GM21381 (cell line): ENCODE measurements at regions not wholly inside any gene's neighbourhood (a gene's known extent, or its start where the extent isn't known, plus 50 kb on each side); places are given as distances from the start of the nearest gene placed in this dataset.

Experiments used
- ATAC-seq: cut with Tn5 transposase; IDR thresholded peaks from one replicate; pipeline ENCODE4 v1.9.1; 2021; ENCODE audit warnings: mild to moderate bottlenecking, moderate library complexity; ENCODE audit not compliant: unreplicated experiment

DNA sequence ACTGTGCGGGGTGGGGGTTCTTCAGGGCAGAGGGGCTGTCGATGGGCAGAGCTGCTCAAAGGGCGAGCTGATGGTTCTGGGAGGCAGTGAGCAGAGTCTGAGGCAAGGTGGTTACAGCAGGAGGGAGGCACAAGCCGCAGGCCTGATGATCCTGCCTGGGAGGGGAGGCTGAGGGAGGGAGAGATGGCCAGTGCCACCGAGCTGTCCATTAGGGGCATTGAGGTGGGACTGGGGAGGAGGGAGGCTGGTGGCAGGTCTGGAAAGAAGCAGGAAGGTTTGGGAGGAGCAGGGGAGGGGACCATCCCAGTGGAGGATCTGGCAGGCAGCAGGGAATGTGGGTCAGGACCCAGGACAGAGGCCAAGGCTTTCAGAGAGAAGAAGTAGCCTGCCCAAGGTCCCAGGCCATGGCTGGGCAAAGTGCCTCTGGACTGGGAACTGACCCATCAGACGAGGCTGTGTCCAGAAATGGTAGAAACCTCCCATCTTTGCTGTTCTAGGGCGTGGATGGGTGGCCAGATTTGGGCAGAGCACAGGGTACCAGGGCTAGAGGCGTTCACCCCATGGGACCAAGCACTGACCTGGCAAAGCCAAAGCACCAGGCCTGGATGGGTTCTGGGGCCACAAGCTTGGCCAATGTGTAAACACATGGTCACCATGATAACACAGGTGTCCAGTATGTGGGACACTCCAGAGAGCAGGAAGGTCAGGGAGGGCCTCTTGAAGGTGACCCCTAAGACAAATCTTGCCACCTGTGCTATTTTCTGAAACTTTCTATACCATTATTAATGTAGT, 55.5 kb downstream of the INHBB start:
- ATAC-seq, result no peak

DNA sequence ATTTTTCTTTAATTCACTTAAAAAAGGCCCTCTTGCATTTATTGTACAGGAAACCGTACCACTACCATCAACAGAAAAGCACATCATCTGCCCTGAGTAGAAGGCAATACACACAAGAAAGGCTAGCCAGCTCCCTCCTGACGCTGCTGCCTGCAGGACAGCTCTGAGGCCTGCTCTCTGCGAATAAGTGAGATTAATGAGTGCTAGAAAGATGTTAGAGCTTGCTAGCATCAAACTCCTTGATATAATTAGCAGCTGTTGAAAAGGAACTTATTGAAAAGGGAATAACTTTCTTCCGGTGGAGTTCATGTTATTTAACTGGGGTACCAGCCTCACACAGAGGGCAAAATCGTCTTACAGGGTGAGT, 56.1 kb downstream of the INHBB start:
- ATAC-seq, result no peak

DNA sequence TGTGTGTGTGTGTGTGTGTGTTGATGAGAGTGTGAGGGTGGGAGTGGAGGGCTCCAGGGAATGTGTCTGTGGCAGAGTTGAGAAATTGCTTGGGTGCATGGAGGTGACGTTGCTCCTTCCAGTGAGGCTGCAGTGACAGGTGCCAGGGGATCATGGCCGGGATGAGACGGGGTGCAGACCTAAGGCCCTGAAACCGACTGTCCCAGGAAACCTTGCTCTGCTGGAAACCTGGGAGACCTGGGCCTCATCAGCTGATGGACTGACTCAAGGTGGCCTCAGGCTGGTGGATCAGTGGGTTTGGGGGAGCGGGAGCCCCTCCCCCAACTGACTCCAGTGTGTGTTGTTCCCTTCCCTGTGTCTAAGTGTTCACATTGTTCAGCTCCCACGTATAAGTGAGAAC, 56.6 kb downstream of the INHBB start:
- ATAC-seq, result no peak

DNA sequence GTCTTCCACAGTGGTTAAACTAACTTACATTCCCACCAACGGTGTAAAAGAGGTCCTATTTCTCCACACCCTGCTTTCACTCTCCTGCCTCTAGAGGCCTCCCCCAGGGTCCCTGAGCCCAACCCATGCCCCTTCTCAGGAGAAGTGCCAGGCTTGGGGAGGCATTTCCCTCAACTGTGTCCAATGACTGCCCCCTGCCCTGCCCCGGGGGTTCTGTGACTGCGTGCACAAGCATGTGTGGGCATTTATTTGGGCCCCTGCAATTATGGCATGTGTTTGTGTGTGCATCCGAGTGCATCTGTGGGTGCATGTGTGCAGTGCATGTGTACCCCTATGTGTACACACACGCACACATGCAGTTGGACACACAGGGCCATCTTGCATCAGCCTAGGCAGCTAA, 57.3 kb downstream of the INHBB start:
- ATAC-seq, result no peak

DNA sequence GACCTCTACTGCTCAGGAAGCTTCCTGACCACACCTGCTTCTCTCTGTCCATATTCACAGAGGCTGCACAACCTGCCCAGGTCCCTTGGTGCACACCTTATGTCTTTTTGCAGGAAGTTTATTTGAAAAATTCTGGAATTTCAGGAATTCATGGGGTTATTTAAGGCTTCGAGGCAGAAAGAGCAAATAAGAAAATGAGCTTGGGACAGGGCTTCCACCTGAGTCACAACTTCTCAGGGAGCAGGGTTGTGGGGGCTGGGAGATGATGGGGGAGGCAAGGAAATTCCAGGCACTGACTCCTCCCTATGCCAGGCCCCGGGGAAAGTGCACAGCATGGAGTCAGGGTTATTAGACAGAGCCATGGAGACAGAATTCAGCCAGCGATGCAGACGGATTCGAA, 57.7 kb downstream of the INHBB start:
- ATAC-seq, result no peak

DNA sequence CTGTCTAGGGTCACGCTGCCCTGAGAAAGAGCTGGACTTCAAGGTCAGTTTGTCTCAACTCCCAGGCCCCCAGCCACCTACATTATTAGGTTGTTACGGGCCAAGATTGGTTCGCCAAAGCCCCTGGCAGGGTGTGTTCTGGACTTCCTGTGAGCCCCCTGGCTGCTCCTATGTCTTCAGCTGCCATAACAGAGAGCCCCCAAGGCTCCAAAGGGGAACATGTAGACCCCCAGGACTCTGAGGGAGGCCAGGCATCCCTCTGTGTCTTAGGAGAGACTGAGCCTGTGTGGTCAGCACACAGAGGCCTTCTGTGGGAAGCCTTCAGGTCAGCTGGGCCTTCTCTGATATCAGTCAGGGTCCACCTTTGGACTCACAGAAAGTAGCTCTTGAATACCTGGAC, 58.3 kb downstream of the INHBB start:
- ATAC-seq, result no peak

DNA sequence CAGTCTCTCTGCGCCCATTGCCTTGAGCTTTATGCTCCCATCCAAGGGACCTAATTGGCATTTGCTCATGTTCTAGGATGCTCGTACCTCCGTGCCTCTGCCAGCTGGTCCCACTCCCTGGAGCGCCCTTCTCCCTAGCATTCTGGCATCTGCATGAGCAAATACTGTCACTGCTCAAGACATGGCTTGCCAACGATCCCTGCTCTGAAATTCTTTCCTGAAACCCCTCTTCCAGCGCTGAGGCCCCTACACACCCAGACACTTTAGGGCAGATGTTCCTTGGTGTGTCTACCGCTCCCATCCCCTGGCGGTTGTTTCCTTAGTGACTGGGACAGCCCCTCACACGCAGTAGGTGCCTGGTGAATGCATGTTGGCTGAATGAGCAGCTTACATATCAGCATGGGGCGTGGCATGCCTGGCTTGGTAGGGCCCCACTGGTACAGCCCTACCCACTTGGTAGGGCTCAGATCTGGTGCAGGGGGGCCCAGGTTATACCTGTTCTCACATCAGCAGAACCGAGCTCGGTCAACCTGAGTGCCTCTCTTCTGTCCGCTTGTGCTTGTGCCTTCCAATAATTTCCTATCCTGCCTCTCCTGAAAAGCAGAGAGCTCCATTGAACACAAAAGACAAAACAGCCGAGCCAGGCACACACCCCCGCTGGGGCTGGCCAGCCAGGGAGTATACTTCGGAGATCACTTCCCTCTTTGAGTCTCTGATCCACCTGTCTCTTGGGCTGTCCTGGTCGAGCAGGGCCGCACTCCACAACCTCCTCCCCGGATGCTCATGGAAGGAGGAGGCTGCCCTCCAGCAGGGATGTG, 59.2 kb downstream of the INHBB start:
- no peak for ATAC-seq

DNA sequence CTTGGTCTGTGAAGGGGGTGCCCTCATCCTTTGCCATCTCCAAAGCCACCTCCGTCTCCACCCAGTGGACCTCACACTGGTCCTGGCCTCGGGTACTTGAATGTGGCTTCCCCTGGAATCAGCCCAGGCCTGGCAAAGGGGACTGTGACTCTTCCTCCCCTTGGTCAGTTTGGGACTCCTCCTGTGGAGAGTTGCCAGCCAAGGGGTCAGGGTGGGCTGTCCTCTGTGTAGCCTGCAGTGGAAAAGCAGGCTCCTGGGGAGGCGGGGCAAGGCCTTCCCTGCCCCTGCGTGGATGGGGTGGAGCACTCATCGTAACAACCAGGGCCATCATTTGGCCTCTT, 59.8 kb downstream of the INHBB start:
- ATAC-seq, result no peak

DNA sequence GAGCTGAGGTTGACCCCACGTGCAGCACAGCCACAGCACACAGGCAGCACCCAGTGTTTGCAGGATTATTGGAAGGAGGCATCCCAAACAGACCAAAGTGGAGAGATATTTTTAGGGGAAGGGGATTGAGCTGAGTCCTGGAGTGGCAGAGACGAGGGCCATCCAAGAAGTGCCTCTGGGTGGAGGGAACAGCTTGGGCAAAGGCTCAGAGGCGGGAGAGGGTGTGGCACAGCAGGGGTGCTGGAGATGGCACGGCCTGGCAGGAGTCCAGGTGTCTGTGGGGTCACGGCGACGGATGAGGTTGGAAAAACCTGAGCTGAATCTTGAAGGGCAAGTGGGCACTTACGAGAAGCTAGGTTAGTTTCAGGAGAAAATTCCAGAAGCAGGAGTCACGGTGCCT, 60.6 kb downstream of the INHBB start:
- no peak for ATAC-seq

DNA sequence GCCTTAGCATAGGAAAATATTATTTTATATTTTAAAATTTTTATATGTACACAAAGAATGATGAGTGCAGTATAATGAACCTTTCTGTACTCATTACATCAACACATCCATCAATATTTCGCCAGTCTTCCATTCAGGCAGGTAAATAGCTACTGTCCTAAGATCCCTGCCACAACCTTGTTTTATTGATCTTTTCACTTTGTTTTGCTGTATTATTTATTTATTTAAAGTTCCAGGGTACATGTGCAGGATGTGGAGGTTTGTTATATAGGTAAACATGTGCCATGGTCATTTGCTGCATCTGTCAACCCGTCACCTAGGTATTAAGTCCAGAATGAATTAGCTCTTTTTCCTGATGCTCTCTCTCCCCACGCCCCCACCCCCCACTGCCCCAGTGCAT, 64.6 kb downstream of the INHBB start:
- ATAC-seq, result no peak

DNA sequence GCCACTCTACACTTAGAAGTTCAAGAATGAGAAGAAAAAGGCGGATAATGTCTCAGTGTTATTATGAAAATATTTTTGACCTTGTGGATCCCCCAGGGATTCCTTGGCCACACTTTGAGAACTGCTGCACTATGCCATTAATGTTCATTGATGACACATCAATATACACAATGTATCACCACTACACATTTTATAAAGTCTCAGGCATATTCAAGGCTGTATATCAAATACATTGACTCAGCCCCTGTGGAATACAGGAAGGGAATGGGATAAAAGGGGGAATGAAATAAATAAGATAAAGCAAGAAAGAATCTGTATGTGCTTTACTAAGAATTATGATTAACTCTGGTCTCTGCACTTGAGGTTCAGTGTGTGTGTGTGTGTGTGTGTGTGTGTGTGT, 69.1 kb downstream of the INHBB start:
- ATAC-seq, result no peak

DNA sequence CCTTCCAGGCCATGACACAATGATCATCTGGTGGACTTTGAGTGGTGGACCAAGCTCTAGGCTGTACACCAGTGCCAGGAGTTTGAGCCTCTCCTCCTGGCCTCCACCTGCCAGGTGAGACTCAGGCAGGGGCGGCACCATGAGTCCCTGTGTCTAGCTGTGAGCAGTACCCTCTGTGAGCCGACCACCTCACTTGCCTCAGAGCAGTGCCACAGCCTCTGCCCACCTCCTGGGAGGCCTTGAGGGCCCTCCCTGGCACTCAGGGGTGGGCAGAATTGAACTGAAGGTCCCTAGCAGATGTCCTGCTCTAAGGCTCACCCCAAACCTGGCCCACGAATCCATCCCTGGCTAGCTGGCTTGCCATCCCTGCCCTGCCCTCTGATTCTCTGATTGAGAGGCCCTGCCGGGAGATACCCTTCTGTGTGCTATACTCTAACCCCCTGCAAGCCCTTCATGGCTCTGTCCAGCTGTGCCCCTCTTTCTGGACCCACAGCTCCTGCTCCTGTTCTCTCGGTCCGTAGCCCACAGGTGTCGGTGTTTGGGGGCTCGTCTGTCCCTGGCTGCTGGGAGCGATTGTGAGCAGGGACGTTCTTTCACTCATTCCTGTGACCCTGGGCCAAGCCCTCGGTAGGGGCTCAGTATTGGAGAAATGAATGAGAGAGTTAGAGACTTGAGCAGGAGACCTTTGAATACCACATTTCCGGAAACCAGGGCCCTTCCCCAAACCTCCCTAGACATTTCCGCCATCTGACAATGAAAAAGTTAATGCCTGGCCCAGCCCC, 70.0 kb downstream of the INHBB start:
- ATAC-seq, result no peak

DNA sequence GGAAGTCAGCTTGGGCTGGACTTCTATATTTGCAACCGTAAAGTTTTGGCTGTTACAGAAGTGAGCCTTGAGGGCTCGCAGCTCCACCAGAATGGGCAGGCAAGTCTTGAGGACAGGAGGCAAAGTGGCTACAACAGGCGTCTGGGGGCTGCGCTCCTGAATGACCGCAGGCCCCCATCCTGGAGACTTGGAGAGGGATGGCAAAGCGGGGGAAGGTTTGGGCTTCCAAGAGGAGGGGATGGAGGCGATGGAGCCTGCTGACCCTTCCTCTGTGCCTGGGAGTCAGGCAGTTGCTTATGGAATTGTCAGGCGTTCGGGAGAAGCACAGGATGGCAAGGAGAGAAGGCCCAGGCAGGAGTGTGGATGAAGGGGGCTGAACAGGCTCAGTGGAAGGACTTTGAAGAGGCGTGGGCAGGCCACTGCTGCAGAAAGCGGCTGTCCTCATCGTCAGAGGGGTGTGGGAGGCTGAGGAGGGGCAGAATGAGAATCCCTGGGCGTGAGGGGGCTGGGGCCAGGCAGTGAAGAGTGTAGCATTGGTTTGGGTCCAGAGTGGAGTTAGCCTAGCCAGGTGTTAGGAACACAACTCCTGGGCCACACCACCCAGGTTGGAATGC, 72.3 kb downstream of the INHBB start:
- ATAC-seq, result no peak

DNA sequence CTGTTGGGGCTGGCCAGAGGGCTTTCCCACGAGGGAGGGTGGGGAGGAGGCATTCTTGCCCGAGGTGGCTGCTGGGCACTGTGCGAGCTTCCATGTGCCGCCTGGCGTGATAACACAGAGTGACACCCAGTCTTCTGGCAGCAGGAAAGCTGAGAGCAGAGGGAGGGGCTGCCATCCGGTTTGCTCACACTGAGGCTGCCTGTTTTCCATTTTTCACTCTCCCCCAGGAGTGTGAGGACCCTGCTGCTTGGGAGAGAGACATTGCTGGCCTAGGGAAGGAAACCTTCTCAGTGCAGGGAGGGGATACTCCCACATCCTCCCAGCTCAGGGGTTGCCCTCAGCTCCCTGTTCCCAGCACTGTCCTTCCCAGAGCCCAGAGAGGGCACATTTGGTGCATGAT, 73.1 kb downstream of the INHBB start:
- no peak for ATAC-seq

DNA sequence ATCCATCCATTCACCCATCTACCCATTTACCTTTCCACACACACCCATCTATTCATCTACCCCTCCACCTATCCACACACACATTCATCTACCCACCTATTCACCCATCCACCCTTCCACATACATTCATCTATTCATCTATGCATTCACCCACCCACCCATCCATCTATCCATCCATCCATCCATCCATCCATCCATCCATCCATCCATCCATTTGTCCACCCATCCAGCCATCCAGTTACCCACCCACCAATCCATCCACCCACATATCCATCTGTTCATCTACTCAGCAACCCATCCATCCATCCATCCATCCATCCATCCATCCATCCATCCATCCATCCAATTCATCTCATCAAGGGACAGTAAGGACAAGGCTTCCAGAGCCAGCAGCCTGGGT, 74.0 kb downstream of the INHBB start:
- no peak for ATAC-seq

DNA sequence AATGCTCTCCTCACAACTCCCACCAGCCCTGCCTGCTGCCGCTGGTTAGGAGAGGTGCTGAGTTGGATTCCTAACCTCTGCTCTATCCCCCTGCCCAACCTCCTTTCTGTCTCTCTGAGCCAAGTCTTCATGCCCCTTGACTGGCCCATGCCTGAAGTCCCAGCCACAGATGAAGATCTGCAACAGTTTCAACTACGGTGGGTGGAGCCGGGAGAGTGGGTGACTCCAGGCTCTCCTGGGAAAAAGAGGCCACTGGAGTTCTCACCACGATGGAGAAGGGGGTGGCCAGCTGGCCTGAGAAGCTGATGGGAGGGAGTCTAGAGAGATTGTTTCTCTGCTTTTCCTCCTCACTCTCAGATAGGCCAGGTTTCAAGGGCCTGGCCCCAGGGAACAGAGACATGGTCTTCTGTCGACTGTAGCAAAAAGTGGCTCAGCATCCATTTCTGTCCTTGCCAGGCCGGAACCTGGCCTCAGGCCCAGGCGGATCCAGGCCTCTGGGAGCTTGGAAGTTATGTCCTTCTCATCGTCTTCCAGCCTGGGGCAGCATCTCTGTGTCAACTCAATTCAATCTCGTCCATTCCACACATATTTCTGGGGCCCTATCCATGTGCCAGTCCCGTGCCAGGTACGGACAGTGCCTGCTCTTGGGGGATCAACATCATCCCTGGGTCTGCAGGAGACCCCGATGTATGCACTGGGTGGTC, 75.3 kb downstream of the INHBB start:
- no peak for ATAC-seq

DNA sequence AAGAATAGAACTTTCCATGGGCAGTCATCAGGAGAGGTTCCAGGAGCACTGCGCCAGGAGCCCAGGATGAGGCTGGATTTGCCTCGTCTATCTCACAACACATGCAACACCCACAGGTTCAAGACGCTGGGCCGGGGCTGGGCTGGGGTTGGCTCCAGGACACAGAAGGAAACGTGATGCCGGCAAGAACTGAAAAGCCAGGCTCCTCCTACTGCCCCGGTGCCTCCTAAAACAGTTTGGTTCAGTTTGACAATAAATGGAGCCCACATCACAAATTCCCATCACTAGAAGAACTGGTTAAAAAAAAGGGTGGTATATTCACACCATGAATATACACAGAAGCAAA, 75.9 kb downstream of the INHBB start:
- ATAC-seq, result no peak

DNA sequence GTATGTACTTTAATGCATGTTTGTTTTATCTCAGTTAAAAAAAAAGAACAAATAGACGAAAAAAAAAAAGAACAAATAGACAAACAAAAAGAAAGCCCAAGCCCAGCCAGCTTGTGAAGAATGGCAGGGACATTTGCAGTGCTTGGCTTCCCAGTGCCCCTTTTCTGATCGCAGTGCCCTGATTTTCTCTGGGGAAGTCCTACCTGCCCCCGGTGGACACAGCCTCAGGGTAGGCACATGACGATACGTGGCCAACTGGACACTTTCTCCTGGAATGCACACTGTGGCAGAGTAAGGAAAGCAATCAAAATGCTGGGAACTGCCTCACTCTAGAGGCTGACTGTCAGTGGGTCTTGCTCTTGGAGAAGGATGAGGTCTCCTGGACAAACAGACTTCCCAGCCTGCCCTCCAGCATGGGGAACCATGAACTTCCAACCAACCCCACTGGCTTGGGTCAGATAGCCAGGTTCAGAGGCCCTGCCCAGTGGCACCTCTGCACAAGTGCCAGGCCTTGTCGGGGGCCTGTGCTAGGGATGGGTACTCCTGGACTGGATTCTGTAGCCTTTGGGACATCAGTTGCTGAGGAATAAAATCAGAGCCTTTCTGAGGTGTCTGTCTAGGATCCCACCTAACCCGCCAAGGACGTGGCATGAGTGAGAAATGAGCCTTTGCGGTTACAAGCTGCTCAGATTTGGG, 76.7 kb downstream of the INHBB start:
- ATAC-seq, result no peak

DNA sequence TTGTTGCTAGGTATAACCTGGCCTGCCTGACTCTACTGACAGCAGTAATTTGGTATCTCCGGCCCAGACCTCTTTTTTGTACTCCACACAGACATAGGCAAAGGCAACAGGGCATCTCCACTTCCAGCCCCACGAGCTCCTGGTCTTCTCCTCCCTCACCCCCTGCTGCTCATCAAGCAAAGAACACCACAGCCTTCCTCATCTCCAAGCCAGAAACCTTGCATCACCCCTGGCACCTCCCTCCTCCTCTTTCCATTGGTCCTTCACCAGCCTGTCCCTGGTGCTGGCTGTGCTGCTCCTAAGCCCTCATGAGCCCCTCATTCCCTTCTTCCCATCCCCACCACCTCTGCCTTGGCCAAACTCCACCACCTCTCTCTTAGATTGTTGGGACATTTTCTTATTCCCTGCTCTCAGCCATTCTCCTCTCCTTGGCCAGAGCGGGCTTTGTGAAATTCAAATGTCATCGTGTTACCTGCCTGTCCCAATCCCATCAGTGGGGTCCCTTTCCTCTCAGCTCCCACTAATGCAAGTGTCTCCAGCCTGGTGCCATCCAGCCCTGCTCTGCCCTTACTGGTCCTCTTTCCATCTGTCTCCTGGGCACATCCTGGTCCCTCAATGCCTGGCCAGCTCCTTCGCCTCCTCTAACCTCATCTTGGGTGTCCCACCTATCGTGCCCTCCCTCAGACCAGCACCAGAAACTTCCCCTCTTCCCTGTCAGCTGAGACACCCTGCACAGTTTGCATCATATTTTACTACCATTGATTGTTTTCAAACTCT, 77.4 kb downstream of the INHBB start:
- no peak for ATAC-seq
